Trophoblast cell (in vitro differentiated cells and primary cell): ENCODE measurements at regions not wholly inside any gene's neighbourhood (a gene's known extent, or its start where the extent isn't known, plus 50 kb on each side); places are given as distances from the start of the nearest gene placed in this dataset.

ENCODE experiments used
- DNase-seq, 2 donors: peaks; one replicate each; pipeline ENCODE4 v3.0.0-alpha.2; 2016
- H2AFZ ChIP-seq: 2 replicates; pipeline ENCODE4 v1.6.1; 2013; ENCODE audit warnings: low read length, moderate library complexity, mild to moderate bottlenecking; ENCODE audit not compliant: insufficient read depth, poor library complexity
- H2AK5ac ChIP-seq: 2 replicates; pipeline ENCODE4 v1.6.1; 2013; ENCODE audit warnings: mild to moderate bottlenecking, low read length
- H2BK120ac ChIP-seq: 2 replicates; pipeline ENCODE4 v1.6.1; 2013; ENCODE audit warnings: low read length, mild to moderate bottlenecking, moderate library complexity; ENCODE audit not compliant: insufficient read depth, poor library complexity
- H2BK12ac ChIP-seq: 2 replicates; pipeline ENCODE4 v1.6.1; 2013; ENCODE audit warnings: mild to moderate bottlenecking, low read length, moderate library complexity
- H2BK5ac ChIP-seq: 2 replicates; pipeline ENCODE4 v1.6.1; 2013; ENCODE audit warnings: low read length, low read depth, moderate library complexity, mild to moderate bottlenecking; ENCODE audit not compliant: poor library complexity
- H3K14ac ChIP-seq: 2 replicates; pipeline ENCODE4 v1.6.1; 2013; ENCODE audit warnings: mild to moderate bottlenecking, low read length
- H3K18ac ChIP-seq: 2 replicates; pipeline ENCODE4 v1.6.1; 2013; ENCODE audit warnings: mild to moderate bottlenecking, low read length
- H3K23ac ChIP-seq: 2 replicates; pipeline ENCODE4 v1.6.1; 2013; ENCODE audit warnings: low read length
- H3K27ac ChIP-seq: 2 replicates; pipeline ENCODE4 v1.5.1; 2013; ENCODE audit warnings: low read depth, mild to moderate bottlenecking, inconsistent platforms, low read length, moderate library complexity
- H3K27me3 ChIP-seq: 2 replicates; pipeline ENCODE4 v1.6.1; 2013; ENCODE audit warnings: inconsistent platforms, mild to moderate bottlenecking, low read length, moderate library complexity; ENCODE audit not compliant: insufficient read depth
- H3K36me3 ChIP-seq, 2 experiments: 1 replicate in 1 of 2; 2 replicates in 1 of 2; pipeline ENCODE4 v1.6.1; 2013; ENCODE audit warnings: low read length in 2 of 2, mild to moderate bottlenecking in 2 of 2, moderate library complexity in 1 of 2; ENCODE audit not compliant: insufficient read depth in 2 of 2, control insufficient read depth in 1 of 2
- H3K4ac ChIP-seq: 2 replicates; pipeline ENCODE4 v1.6.1; 2013; ENCODE audit warnings: low read depth, mild to moderate bottlenecking, low read length, moderate library complexity
- H3K4me1 ChIP-seq, 2 experiments: 1 replicate in 1 of 2; 2 replicates in 1 of 2; pipeline ENCODE4 v1.6.1; 2013; ENCODE audit warnings: low read length in 2 of 2, mild to moderate bottlenecking in 2 of 2, moderate library complexity in 1 of 2; ENCODE audit not compliant: insufficient read depth in 2 of 2, control insufficient read depth in 1 of 2
- H3K4me2 ChIP-seq: 2 replicates; pipeline ENCODE4 v1.6.1; 2013; ENCODE audit warnings: inconsistent platforms, mild to moderate bottlenecking, low read length, moderate library complexity
- H3K4me3 ChIP-seq: 2 replicates; pipeline ENCODE4 v1.5.1; 2013; ENCODE audit warnings: mild to moderate bottlenecking, low read depth, low read length, inconsistent platforms
- H3K79me1 ChIP-seq: one replicate; pipeline ENCODE4 v1.6.1; 2013; ENCODE audit warnings: low read length
- H3K79me2 ChIP-seq: 2 replicates; pipeline ENCODE4 v1.6.1; 2013; ENCODE audit warnings: low read length, mild to moderate bottlenecking; ENCODE audit not compliant: control insufficient read depth, insufficient read depth, poor library complexity
- H3K9ac ChIP-seq: 2 replicates; pipeline ENCODE4 v1.6.1; 2013; ENCODE audit warnings: mild to moderate bottlenecking, low read length
- H3K9me3 ChIP-seq: 2 replicates; pipeline ENCODE4 v1.6.1; 2013; ENCODE audit warnings: low read depth, mild to moderate bottlenecking, control low read depth, inconsistent platforms, low read length; ENCODE audit not compliant: insufficient read depth
- H4K12ac ChIP-seq: 2 replicates; pipeline ENCODE4 v1.6.1; 2013; ENCODE audit warnings: low read depth, mild to moderate bottlenecking, low read length, moderate library complexity
- H4K8ac ChIP-seq: 2 replicates; pipeline ENCODE4 v1.6.1; 2013; ENCODE audit warnings: low read depth, mild to moderate bottlenecking, low read length, moderate library complexity
- H4K91ac ChIP-seq: one replicate; pipeline ENCODE4 v1.6.1; 2013; ENCODE audit warnings: low read depth, mild to moderate bottlenecking, low read length, moderate library complexity
- WGBS: extraction: QIAGEN DNeasy Blood & Tissue Kit; methylation state at CpG from one replicate; pipeline ENCODE4 v1.1.7; 2013; ENCODE audit warnings: missing lambda C conversion rate; ENCODE audit not compliant: insufficient read length, insufficient coverage; ENCODE audit errors: extremely low coverage; 5-methylcytosine and 5-hydroxymethylcytosine counted together

- no peak overlapping the region for H3K27ac ChIP-seq
- H3K4me3 ChIP-seq: no peak overlapping the region
- no peak overlapping the region for H3K23ac ChIP-seq
- H2AFZ ChIP-seq: no peak overlapping the region
- no peak overlapping the region for H3K4me2 ChIP-seq
- no peak overlapping the region for H2AK5ac ChIP-seq
- H3K27me3 ChIP-seq: no peaks in the 10 kb centered on the region
- H3K4me1 ChIP-seq: no peaks in the 10 kb centered on the region
- no peaks in the 10 kb centered on the region for H3K79me1 ChIP-seq
- H3K9me3 ChIP-seq: no peaks in the 10 kb centered on the region
- no peak overlapping the region for H4K91ac ChIP-seq
- no peak overlapping the region for H3K9ac ChIP-seq
- H2BK12ac ChIP-seq: no peak overlapping the region
- H3K14ac ChIP-seq: no peak overlapping the region
- no peaks in the 10 kb centered on the region for H3K79me2 ChIP-seq
- no peak overlapping the region for H4K12ac ChIP-seq
- H2BK5ac ChIP-seq: no peak overlapping the region
- H3K4ac ChIP-seq: no peak overlapping the region
- no peak overlapping the region for H3K18ac ChIP-seq
- H4K8ac ChIP-seq: no peak overlapping the region
- H3K36me3 ChIP-seq: no peaks in the 10 kb centered on the region
- DNase-seq: no peak
- H2BK120ac ChIP-seq: no peak overlapping the region
Observed at GRCh38 chr2:168375195-168375798, 80.8 kb upstream of the CERS6 start.

GRCh38 chr2:168378960-168379669 is 77.0 kb upstream of the CERS6 start:
- Histone ChIP-seq H3K4me1 (no peaks in the 10 kb centered on the region), H3K27ac (no peak overlapping the region), H2BK12ac (no peak overlapping the region), H4K12ac (no peak overlapping the region), H4K8ac (no peak overlapping the region), H2AFZ (no peak overlapping the region), H2AK5ac (no peak overlapping the region), H3K14ac (no peak overlapping the region), H3K79me2 (no peaks in the 10 kb centered on the region), H4K91ac (no peak overlapping the region), H2BK5ac (no peak overlapping the region), H3K36me3 (no peaks in the 10 kb centered on the region), H3K23ac (no peak overlapping the region), H3K4ac (no peak overlapping the region), H3K18ac (no peak overlapping the region), H3K4me3 (no peak overlapping the region), H2BK120ac (no peak overlapping the region), H3K27me3 (no peaks in the 10 kb centered on the region), H3K79me1 (no peaks in the 10 kb centered on the region), H3K9me3 (no peaks in the 10 kb centered on the region), H3K4me2 (no peak overlapping the region), H3K9ac (no peak overlapping the region)
- DNase-seq: no peak
- no CpG with 5 or more reads among the region's 7 CpGs for WGBS

GRCh38 chr2:168380500-168380899 is 75.6 kb upstream of the CERS6 start:
- Histone ChIP-seq H3K27ac (no peak overlapping the region), H3K23ac (no peak overlapping the region), H3K4me2 (no peak overlapping the region)

GRCh38 chr2:168392024-168392423 is 64.0 kb upstream of the CERS6 start:
- WGBS: no CpG with 5 or more reads among the region's 2 CpGs
- Histone ChIP-seq H2AK5ac (no peak overlapping the region), H3K79me1 (no peaks in the 10 kb centered on the region), H2BK5ac (no peak overlapping the region), H4K12ac (no peak overlapping the region), H3K4me2 (no peak overlapping the region), H3K36me3 (no peaks in the 10 kb centered on the region), H3K9me3 (no peaks in the 10 kb centered on the region), H3K9ac (no peak overlapping the region), H2BK120ac (no peak overlapping the region), H2BK12ac (no peak overlapping the region), H3K23ac (no peak overlapping the region), H3K4me3 (no peak overlapping the region), H3K18ac (no peak overlapping the region), H2AFZ (no peak overlapping the region), H4K8ac (no peak overlapping the region), H3K4ac (no peak overlapping the region), H3K14ac (no peak overlapping the region), H3K4me1 (no peaks in the 10 kb centered on the region), H3K27ac (no peak overlapping the region), H3K27me3 (no peaks in the 10 kb centered on the region), H3K79me2 (no peaks in the 10 kb centered on the region), H4K91ac (no peak overlapping the region)
- peak in 1 of 2 donors; percentile 11 for DNase-seq

More at GRCh38 chr2:168380500-168380899, 75.6 kb upstream of the CERS6 start:
- Histone ChIP-seq H2BK5ac (no peak overlapping the region), H4K8ac (no peak overlapping the region), H3K4ac (no peak overlapping the region), H4K12ac (no peak overlapping the region), H3K4me1 (no peaks in the 10 kb centered on the region), H3K9me3 (no peaks in the 10 kb centered on the region), H3K4me3 (no peak overlapping the region), H3K27me3 (no peaks in the 10 kb centered on the region), H2BK120ac (no peak overlapping the region), H2AFZ (no peak overlapping the region), H3K9ac (no peak overlapping the region), H3K14ac (no peak overlapping the region), H3K79me1 (no peaks in the 10 kb centered on the region), H3K36me3 (no peaks in the 10 kb centered on the region), H2AK5ac (no peak overlapping the region), H4K91ac (no peak overlapping the region), H3K79me2 (no peaks in the 10 kb centered on the region), H3K18ac (no peak overlapping the region), H2BK12ac (no peak overlapping the region)
- no CpG with 5 or more reads among the region's 3 CpGs for WGBS
- DNase-seq: no peak
